ENCODE measurements at regions not wholly inside any gene's neighbourhood (a gene's known extent, or its start where the extent isn't known, plus 50 kb on each side); places are given as distances from the start of the nearest gene placed in this dataset.
"Not testable (repeated sequence)": the region's sequence is repeated elsewhere in the genome, so short reads cannot be mapped to it uniquely, and the experiment has no call there.

DNA sequence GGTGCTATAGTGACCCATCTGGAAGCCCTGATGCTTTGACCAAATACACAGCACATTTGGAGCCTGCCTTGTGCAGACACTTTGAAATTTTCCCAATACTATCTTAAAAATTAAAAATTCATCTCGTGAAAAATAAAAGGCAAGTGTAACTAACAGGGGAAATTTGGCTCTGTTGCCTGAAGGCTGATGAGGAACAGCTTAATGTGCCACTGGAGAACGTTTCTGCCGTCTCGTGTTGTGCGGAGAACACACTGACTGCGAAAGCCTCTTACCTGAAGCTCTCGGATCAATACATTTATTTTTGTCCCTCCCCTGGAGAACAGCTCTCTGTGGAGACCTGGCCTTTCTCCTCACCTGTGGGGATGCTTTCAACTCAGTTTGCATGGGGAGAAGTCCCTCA lies 77.2 kb upstream of the CHST15 start:
- no peak for DNase-seq (ENCODE audit: low read depth in 1 of 2, low spot score in 1 of 2)

DNA sequence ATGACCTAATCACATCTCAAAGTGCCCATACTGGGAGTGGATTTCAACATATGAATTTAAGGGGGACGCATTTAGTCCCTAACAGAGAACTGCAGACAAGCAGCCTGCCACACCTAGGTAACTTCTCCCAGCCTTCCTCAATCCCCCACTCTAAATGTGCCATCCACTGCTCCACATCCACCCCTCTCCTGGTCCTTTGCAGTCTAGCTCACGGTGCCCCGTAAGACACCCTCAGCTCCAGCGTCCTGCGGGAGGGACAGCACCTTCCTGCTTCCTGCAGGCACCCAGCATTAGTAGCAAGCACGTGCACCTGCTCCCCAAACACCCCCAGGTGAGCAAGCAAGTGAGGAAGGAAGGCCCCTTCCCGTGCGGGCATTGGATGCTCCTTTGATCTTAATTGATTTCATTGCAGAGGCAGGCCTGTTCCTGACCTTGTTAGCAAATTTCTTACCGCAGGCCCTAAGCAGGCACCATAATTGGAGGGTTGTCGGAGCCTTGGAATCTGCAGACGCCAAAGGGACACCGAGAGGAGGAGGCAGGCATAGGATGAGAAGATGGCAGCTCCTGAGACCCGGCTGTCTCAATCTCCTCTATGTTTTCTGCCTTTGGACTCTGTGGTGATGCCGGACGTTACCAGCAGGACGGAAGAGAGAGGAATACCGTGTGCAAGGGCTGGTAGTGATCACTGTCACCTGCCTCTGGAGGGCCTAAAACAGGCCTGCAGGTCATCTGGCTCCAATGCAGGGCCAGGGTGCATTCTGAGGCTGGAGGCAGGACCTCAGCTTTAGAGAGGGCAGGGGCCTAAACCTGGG lies 75.8 kb upstream of the CHST15 start:
- DNase-seq (ENCODE audit: low read depth in 1 of 2, low spot score in 1 of 2) = no peak

DNA sequence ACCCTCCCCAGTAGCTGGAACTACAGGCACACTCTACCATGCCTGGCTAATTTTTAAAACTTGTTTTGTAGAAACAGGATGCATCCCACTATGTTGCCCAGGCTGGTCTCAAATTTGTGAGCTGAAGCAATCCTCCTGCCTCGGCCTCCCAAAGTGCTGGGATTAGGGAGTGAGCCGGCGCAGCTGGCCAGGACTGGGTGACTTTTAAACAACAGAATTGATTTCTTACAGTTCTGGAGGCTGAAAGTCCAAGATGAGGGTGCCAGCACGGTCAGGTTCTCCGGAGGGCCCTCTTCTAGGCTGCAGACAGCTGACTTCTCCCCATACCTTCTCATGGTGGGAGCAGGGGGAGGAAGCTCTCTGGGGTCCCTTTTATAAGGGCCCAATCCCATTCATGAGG lies 75.2 kb upstream of the CHST15 start:
- DNase-seq (ENCODE audit: low read depth in 1 of 2, low spot score in 1 of 2) = no peak

- not testable (repeated sequence) for DNase-seq (ENCODE audit: low read depth in 1 of 2, low spot score in 1 of 2)
These were observed 74.5 kb upstream of the CHST15 start for GRCh38 chr10:124167925-124168324.

- DNase-seq (ENCODE audit: low read depth in 1 of 2, low spot score in 1 of 2) = no peak
These were observed 73.2 kb upstream of the CHST15 start for GRCh38 chr10:124166431-124167125.

DNA sequence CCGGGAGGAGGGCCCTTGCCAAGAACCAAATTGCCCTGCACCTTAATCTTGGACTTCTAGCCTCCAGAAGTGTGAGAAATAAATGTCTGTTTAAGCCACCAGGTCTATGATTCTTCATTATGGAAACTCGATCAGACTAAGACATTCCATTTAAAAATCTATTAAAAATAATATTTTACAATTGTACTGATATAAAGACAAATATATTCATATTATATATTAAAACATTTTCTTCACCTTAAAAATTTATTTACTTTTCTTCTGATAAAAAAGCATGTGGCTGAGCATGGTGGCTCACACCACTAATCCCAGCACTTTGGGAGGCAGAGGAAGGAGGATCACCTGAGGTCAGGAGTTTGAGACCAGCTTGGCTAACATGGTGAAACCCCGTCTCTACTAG lies 72.4 kb upstream of the CHST15 start:
- DNase-seq (ENCODE audit: low read depth in 1 of 2, low spot score in 1 of 2) = no peak

- DNase-seq (ENCODE audit: low read depth in 1 of 2, low spot score in 1 of 2) = no peak
These were observed 71.9 kb upstream of the CHST15 start for GRCh38 chr10:124165311-124165710.

GRCh38 chr10:124164264-124164663 lies 70.9 kb upstream of the CHST15 start:
- no peak for DNase-seq (ENCODE audit: low read depth in 1 of 2, low spot score in 1 of 2)

DNA sequence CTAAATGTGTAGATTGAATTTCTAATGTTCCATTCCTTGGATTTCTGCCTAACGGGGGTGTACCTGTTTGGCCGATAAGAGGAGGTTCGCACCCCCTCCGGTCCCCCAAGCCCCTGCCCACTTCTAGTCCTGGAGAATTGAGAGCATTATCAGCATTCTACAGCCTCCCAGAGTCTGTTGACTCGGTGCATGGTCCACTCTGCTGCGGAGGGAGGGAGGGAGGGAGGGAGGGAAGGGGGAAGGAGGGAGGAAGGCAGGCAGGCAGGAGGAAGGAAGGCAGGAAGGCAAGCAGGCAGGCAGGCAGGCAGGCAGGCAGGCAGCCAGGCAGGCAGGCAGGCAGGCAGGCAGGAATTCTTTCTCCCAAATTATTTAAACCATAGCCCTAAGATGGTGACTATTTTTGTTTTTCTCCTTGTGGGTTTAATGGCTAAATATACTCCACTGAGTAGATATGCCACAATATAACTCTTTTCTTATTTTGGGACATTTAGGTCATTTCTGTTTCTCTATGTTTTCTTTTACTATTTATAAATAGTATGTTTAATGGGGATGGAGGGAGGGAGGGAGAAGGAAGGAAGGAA lies 69.5 kb upstream of the CHST15 start:
- no peak for DNase-seq (ENCODE audit: low read depth in 1 of 2, low spot score in 1 of 2)

DNA sequence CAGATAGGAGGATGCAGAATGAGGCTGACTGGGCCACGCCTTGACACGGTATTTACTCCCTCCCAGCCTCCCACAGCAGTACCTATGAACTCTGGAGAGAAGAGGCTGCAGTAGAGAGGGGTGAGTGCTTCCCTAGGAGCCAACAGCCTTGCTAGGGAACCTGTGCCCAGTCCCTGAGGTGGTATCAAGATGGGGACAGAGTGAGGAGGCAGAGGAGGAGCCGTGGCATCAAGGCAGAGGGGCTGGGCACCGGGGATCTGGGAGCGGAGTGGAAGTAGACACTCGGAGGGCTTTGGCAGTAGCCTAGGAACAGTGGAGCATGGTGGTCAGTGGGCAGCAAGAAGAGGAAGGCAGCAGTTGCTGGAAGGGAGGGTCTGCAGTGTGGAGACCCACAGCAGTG lies 68.7 kb upstream of the CHST15 start:
- no peak for DNase-seq (ENCODE audit: low read depth in 1 of 2, low spot score in 1 of 2)

GRCh38 chr10:124161601-124162000 lies 68.2 kb upstream of the CHST15 start:
- DNase-seq (ENCODE audit: low read depth in 1 of 2, low spot score in 1 of 2) = no peak

DNA sequence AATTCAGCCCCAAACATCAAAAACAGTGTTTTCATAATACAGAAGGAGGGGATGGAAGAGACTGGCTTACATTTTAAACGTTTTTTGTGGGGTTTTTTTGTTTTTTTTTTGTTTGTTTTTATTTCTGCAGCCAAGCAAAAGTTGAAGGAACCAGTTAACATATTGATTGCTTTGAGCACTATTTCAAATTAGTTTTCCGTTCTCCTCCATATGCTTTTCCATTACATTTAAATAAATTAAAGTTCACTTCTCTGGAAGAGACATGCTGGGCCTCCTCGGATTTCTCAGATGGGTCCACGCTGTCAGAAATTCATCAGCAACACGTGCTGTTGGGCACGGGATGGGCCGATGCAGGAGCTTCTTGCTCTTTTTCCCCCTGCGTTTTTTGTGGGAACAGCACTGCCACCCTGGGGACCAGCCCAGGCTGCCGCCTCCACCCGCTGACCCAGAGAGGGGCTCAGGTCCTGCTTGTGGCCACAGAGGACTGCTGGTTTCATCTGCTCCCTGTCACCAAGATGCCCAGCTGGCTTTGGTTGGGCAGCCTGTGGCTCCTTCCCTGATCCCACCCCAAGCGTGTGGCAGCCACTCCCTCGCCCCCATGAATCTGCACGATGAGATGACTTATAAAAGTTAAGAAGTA lies 67.7 kb upstream of the CHST15 start:
- DNase-seq (ENCODE audit: low read depth in 1 of 2, low spot score in 1 of 2) = no peak

DNA sequence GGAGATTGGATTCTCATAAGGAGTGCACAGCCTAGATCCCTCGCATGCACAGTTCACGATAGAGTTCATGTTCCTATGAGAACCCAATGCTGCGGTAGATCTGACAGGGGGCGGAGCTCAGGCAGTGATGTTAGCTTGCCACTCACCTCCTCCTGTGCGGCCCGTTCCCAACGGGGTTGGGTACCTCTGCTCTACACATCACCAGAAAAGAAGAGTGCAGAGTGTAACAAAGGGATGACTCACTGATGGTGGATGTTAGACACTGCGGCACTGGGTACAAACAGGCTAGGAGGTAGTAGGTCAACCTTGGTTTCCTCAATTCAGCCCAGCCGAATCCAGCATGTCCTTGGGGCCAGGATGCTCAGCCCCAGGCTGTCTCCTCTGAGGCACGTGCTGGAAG lies 66.8 kb upstream of the CHST15 start:
- DNase-seq (ENCODE audit: low read depth in 1 of 2, low spot score in 1 of 2) = no peak

GRCh38 chr10:124159153-124159552 lies 65.8 kb upstream of the CHST15 start:
- DNase-seq (ENCODE audit: low read depth in 1 of 2, low spot score in 1 of 2) = no peak

DNA sequence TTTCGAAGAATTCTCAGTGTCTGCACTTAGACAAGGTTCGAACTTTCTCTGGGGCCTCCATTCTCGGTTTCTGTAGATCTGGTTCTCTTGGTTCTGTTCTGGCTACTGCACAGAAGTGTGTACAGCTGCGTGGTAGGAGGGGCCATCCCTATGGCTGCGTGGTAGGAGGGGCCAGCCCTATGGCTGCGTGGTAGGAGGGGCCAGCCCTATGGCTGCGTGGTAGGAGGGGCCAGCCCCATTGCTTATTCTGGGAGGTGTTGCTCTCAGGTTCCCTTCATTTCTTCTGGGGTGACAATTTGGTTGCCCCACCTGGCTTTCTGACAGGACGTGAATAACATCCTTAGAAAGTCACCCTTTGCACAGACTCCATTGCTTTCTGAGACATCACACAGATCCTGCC lies 65.2 kb upstream of the CHST15 start:
- no peak for DNase-seq (ENCODE audit: low read depth in 1 of 2, low spot score in 1 of 2)

- no peak for DNase-seq (ENCODE audit: low read depth in 1 of 2, low spot score in 1 of 2)
These were observed 63.9 kb upstream of the CHST15 start for GRCh38 chr10:124157271-124157681.

GRCh38 chr10:124156524-124157260 lies 63.3 kb upstream of the CHST15 start:
- no peak for DNase-seq (ENCODE audit: low read depth in 1 of 2, low spot score in 1 of 2)

- no peak for DNase-seq (ENCODE audit: low read depth in 1 of 2, low spot score in 1 of 2)
These were observed 62.5 kb upstream of the CHST15 start for GRCh38 chr10:124155781-124156435.

GRCh38 chr10:124153023-124153826 lies 59.8 kb upstream of the CHST15 start:
- no peak for DNase-seq (ENCODE audit: low read depth in 1 of 2, low spot score in 1 of 2)

Measured in activated T-helper 1 cell treated with anti-CD3 and anti-CD28 coated beads, Interleukin-2, amount 50 U/mL, for 16 hours (primary cell).